Heart left ventricle (tissue), 16 donors: ENCODE measurements at regions not wholly inside any gene's neighbourhood (a gene's known extent, or its start where the extent isn't known, plus 50 kb on each side); places are given as distances from the start of the nearest gene placed in this dataset.

Experiments
- ATAC-seq, 4 donors: fragments of 200-7000 bp; cut with Tn5 transposase; one replicate each; pipeline ENCODE4 v1.9.1; 2020 to 2022; ENCODE audit warnings: moderate library complexity in 4 of 4, mild to moderate bottlenecking in 3 of 4, moderate number of reproducible peaks in 1 of 4
- DNase-seq, 5 donors: peaks; one replicate each; pipeline ENCODE4 v3.0.0-alpha.2; 2020
- H3K27ac ChIP-seq, 12 donors: fragments of 200-600 bp; sonication (generic) in 4 of 12; one replicate each; pipeline versions ENCODE4 v1.5.0 to v1.8.0; 2016 to 2022; ENCODE audit warnings: mild to moderate bottlenecking in 2 of 12
- H3K27me3 ChIP-seq, 9 donors: fragments of 200-600 bp; sonication (generic) in 2 of 9; one replicate each; pipeline versions ENCODE4 v1.5.1 to v1.8.0; 2016 to 2022; ENCODE audit warnings: mild to moderate bottlenecking in 3 of 9
- H3K36me3 ChIP-seq, 9 donors: fragments of 200-600 bp; sonication (generic) in 2 of 9; one replicate each; pipeline versions ENCODE4 v1.5.0 to v1.8.0; 2018 to 2022; ENCODE audit warnings: mild to moderate bottlenecking in 2 of 9
- H3K4me1 ChIP-seq, 12 donors: fragments of 200-600 bp; sonication (generic) in 4 of 12; one replicate each; pipeline versions ENCODE4 v1.5.0 to v1.8.0; 2016 to 2022; ENCODE audit warnings: mild to moderate bottlenecking in 3 of 12
- H3K4me3 ChIP-seq, 12 donors: fragments of 200-600 bp; sonication (generic) in 4 of 12; one replicate each; pipeline versions ENCODE4 v1.5.0 to v1.8.0; 2017 to 2022; ENCODE audit warnings: mild to moderate bottlenecking in 9 of 12, moderate library complexity in 4 of 12
- H3K9me3 ChIP-seq, 12 donors: fragments of 200-600 bp; sonication (generic) in 4 of 12; one replicate each; pipeline versions ENCODE4 v1.5.0 to v1.8.0; 2016 to 2022; ENCODE audit warnings: mild to moderate bottlenecking in 1 of 12
- POLR2A ChIP-seq, 2 donors: fragments of 450-650 bp; IDR thresholded peaks; one replicate each; pipeline ENCODE4 v1.6.1; 2017; ENCODE audit warnings: antibody characterized with exemption in 2 of 2, mild to moderate bottlenecking in 2 of 2, moderate library complexity in 2 of 2
- WGBS, 4 donors: extraction: QIAGEN DNeasy Blood & Tissue Kit in 2 of 4; methylation state at CpG; one replicate each; pipeline versions ENCODE4 v1.1.5 to v1.1.7; 2013 to 2018; 5-methylcytosine and 5-hydroxymethylcytosine counted together
- intact Hi-C, 10 donors: fragments of 100-400 bp; cut with DNase I; formaldehyde crosslinking; loops; one replicate each; pipeline versions ENCODE4 v1.11.1 to v1.14.2; 2022
- TF ChIP-seq, protein P1 (sequence below), 12 donors: fragments of 200-600 bp; sonication (generic) in 4 of 12; IDR thresholded peaks; one replicate each; pipeline versions ENCODE4 v1.5.0 to v1.8.0; 2018 to 2022; ENCODE audit warnings: antibody characterized with exemption in 12 of 12, mild to moderate bottlenecking in 5 of 12
- donor health status: ischemic (EF 13 %, LVEDD 7.1; RV severe dilation, severe dysfunction).
- donor health status: healthy with polysubstance abuse.
- donor health status: DM: no; HTN: yes; CAD: no.
- donor health status: DM: no; HTN: no; CAD: no.
- donor health status: ischemic (EF 25% LVEDD 6.9; RV normal size, moderate dysfunction).
- donor health status: ischemic (EF 25% LVEDD 5.7; RV mildly dilated, moderate dysfunction).
- donor health status: healthy.
- donor health status: DM: yes; HTN: yes; CAD: no.
- donor health status: ischemic (EF 35%, LVEDD 5.7; RV mildly dilated, moderate dysfunction).
- donor health status: nonischemic (EF 11% LVEDD 7.7; RV severe dilation, severe dysfunction).
- donor health status: DM: yes; HTN: yes; CAD: no.
- donor health status: PGD.
- donor health status: ischemic (EF 29% LVEDD 5.4; RV normal size, mild dysfunction).
- donor health status: nonischemic (EF 23%, LVEDD 6.1; RV moderate dilation, normal function).

DNA sequence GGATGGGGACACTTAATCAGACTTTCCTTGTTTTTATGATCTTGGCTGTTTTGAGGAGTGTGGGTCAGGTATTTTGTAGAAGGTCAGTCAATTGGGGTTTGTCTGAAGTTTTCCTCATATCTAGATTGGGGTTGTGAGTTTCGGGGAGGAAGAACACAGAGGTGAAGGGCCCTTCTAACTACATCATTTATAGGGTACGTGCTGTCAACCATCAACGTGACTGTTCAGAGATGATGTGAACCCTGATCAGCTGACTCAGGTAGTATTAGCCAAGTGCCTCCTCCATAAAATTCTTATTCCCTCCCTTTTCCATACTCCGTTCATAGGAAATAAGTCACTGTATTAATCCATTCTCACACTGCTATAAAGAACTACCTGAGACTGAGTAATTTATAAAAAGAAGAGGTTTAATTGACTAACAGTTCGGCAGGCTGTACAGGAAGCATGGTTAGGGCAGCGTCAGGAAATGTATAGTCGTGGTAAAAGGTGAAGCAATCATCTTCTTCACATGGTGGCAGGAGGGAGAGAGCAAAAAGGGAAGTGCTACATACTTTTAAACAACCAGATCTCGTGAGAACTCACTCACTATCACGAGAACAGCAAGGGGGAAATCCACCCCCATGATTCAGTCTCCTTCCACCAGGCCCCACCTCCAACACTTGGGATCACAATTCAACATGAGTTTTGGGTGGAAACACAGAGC is 547.1 kb upstream of the LINC00305 start:
- H3K27ac ChIP-seq = no peak overlapping the region
- no peak for ATAC-seq
- no peak for DNase-seq
- no peaks in the 10 kb centered on the region for H3K4me1 ChIP-seq
- TF ChIP-seq, protein P1, sequence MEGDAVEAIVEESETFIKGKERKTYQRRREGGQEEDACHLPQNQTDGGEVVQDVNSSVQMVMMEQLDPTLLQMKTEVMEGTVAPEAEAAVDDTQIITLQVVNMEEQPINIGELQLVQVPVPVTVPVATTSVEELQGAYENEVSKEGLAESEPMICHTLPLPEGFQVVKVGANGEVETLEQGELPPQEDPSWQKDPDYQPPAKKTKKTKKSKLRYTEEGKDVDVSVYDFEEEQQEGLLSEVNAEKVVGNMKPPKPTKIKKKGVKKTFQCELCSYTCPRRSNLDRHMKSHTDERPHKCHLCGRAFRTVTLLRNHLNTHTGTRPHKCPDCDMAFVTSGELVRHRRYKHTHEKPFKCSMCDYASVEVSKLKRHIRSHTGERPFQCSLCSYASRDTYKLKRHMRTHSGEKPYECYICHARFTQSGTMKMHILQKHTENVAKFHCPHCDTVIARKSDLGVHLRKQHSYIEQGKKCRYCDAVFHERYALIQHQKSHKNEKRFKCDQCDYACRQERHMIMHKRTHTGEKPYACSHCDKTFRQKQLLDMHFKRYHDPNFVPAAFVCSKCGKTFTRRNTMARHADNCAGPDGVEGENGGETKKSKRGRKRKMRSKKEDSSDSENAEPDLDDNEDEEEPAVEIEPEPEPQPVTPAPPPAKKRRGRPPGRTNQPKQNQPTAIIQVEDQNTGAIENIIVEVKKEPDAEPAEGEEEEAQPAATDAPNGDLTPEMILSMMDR (IDR thresholded peaks at IDR 0.05) = no peak
- TF ChIP-seq POLR2A (IDR thresholded peaks at IDR 0.05) = no peak
- H3K27me3 ChIP-seq = no peaks in the 10 kb centered on the region
- H3K36me3 ChIP-seq = no peaks in the 10 kb centered on the region
- intact Hi-C loops = no loop called here
- no peaks in the 10 kb centered on the region for H3K9me3 ChIP-seq
- H3K4me3 ChIP-seq = no peak overlapping the region
- 74 to 78% (median 76%) methylated on average over 9 of the region's 9 CpGs for WGBS, 4 donors

DNA sequence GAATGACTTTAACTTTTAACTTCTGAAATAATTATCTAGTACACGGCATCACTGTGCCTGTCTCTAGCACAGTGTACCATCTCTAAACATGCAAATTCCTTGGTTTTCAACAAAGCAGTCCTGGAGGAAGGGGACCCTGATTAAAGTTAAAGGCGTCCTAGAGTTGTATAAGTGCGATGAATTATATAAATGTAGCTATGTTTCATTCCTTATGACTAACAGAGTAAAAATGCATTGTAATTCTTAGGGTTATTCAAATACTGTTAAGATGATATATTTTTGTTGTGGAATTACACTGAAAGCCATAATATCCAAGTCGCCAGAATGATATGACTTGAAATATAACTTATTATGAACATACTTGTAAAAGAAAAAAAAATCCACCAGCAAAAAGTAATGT is 544.9 kb upstream of the LINC00305 start:
- Histone ChIP-seq H3K36me3 (no peaks in the 10 kb centered on the region), H3K4me1 (no peaks in the 10 kb centered on the region), H3K27me3 (no peaks in the 10 kb centered on the region), H3K9me3 (no peaks in the 10 kb centered on the region), H3K27ac (no peak overlapping the region), H3K4me3 (no peak overlapping the region)
- intact Hi-C loops = no loop called here
- no peak for TF ChIP-seq POLR2A (IDR thresholded peaks at IDR 0.05)
- TF ChIP-seq, protein P1 (IDR thresholded peaks at IDR 0.05) = no peak
- ATAC-seq (no peak), DNase-seq (no peak)
- 66 to 82% (median 79%) methylated on average over 4 of the region's 4 CpGs for WGBS, 4 donors

DNA sequence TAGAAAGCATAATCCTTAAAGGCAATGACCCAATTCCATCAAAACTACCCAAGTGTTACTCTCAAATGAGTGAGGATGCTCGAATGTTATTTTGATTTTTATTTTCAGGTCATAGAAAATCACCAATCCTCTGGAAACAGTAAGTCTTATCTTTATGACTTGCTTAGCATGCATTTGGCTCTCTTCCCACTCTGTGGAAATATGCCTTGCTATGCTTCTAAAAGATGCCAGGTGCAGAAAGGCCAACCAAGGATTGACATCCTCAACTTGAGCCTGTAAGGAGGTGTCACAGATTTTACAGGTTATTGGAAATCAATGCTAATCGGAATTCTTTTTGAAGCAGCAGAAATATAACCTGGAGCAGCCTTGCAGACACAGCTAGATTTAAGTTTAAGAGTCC is 543.9 kb upstream of the LINC00305 start:
- Histone ChIP-seq H3K27ac (no peak overlapping the region), H3K36me3 (no peaks in the 10 kb centered on the region), H3K9me3 (peaks cover 0 to 4% (median 0%) of the 10 kb centered on the region in 12 donors), H3K4me3 (no peak overlapping the region), H3K27me3 (no peaks in the 10 kb centered on the region), H3K4me1 (no peaks in the 10 kb centered on the region)
- ATAC-seq (no peak), DNase-seq (no peak)
- TF ChIP-seq POLR2A (IDR thresholded peaks at IDR 0.05) = no peak
- TF ChIP-seq, protein P1 (IDR thresholded peaks at IDR 0.05) = no peak
- 70 to 85% (median 81%) methylated on average over 2 of the region's 2 CpGs for whole genome bisulfite sequencing, 4 donors
- intact Hi-C loops = no loop called here

DNA sequence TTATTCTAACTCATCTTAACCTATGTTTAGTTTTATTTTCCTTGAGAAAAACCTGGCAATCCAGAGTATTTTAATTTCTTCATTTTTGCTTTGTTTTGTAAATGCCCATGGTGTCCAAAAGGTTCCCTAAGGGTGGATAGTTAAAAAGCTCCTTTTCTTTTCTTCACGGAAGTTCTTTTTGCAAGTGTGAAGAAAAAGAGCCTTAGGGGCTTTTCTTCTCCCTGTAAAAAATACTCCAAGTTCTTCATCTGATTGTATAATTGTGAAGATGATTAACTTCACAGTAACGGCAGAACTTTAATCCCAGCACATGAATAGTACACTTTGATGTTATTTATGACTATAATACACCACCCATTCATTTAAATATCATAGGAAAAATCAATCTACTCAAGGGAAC is 530.2 kb upstream of the LINC00305 start:
- DNase-seq = no peak
- WGBS, 4 donors = 29 to 81% (median 66%) methylated on average over 2 of the region's 2 CpGs

More for the DNA sequence above, 530.2 kb upstream of the LINC00305 start:
- H3K36me3 ChIP-seq = no peaks in the 10 kb centered on the region
- TF ChIP-seq, protein P1 (IDR thresholded peaks at IDR 0.05) = no peak
- TF ChIP-seq POLR2A (IDR thresholded peaks at IDR 0.05) = no peak
- intact Hi-C loops = no loop called here
- H3K27ac ChIP-seq = no peak overlapping the region
- H3K4me3 ChIP-seq = no peak overlapping the region
- H3K27me3 ChIP-seq = no peaks in the 10 kb centered on the region
- no peak for ATAC-seq
- H3K4me1 ChIP-seq = no peaks in the 10 kb centered on the region
- no peaks in the 10 kb centered on the region for H3K9me3 ChIP-seq
